ENCODE measurements at regions not wholly inside any gene's neighbourhood (a gene's known extent, or its start where the extent isn't known, plus 50 kb on each side); places are given as distances from the start of the nearest gene placed in this dataset.

DNA sequence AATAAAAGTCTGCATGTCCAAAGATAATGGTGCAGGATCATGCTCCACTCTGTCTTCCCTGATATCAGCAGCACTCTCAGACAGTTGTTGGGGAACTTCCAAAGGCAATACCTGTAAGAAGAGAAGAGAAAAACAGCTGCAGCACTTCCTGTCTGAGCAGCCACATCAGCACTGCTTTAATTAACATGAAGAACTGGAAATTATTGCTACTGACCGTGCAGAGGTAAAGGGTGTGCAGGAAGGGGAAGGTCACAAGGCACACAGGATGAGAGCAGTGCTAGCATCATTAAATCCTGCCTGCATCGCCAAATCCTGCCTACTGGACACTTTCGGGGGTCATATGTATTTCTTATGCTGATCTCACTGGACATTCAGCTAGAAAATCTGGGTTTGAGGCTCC, 379.0 kb downstream of the LMX1A start:
- no peak for DNase-seq (ENCODE audit: low spot score in 2 of 2)
- no peaks in the 10 kb centered on the region for H3K9me3 ChIP-seq
- no peak overlapping the region for H3K4me3 ChIP-seq
- H3K4me1 ChIP-seq, result no peaks in the 10 kb centered on the region
- H3K27me3 ChIP-seq (ENCODE audit: low read depth), result no peaks in the 10 kb centered on the region; the same call in 1 of the 2 replicates
- in situ Hi-C loops (cut with MboI; ENCODE audit: low sequenced_read_pairs), result no loop called here
- H3K36me3 ChIP-seq (replicated peaks), result no peaks in the 10 kb centered on the region

DNA sequence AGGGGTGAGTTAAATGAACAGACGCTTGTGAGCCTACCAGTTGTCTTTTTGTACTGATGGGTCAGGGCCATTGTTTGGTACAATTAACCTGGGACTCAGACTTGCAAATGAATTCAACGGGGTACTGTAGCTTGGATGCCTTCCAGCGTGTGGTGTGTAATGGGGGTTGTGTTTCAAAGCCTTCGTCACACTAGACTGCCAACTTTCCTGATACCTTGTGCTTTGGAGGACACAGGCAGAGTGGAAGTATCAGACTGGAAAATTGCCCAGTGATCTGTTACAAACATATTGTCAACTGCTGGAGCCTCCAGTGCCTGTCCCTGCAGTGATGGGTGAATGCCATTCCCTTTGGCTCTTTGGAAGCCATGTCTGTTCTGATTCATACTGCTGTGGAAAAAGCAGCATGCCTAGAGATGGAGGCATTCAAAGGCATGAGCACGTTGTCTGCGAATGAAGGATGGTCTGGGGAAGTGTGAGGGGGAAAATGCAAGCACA, 384.5 kb downstream of the LMX1A start:
- Histone ChIP-seq H3K4me3 (no peak overlapping the region), H3K4me1 (no peaks in the 10 kb centered on the region), H3K27me3 (ENCODE audit: low read depth) (no peaks in the 10 kb centered on the region; the same call in 1 of the 2 replicates), H3K9me3 (no peaks in the 10 kb centered on the region), H3K36me3 (replicated peaks) (no peaks in the 10 kb centered on the region)
- in situ Hi-C loops (cut with MboI; ENCODE audit: low sequenced_read_pairs), result no loop called here
- no peak for DNase-seq (ENCODE audit: low spot score in 2 of 2)

DNA sequence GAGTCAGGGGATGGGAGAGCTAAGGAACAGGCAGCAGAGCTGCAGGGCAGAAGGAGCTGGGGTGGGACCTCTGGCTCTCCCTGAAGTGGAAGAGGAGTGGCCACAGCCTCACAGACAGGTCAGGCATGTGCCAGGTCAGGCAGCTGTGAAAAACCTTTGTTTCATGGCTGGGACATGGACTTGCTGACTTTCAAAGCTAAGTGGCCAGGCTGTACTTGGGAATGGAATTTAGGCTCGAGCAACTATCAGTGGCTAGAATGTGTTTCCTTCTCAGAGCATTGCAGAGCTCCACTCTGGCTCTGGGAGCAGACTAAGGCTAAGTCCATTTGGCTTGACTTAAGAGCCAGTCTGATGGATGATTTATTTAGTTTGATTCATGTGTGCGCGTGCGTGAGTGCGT, 385.1 kb downstream of the LMX1A start:
- H3K4me1 ChIP-seq, result no peaks in the 10 kb centered on the region
- DNase-seq (ENCODE audit: low spot score in 2 of 2), result no peak
- no peaks in the 10 kb centered on the region for H3K36me3 ChIP-seq (replicated peaks)
- no peak overlapping the region for H3K4me3 ChIP-seq
- H3K27me3 ChIP-seq (ENCODE audit: low read depth), result no peaks in the 10 kb centered on the region; the same call in 1 of the 2 replicates
- H3K9me3 ChIP-seq, result no peaks in the 10 kb centered on the region
- in situ Hi-C loops (cut with MboI; ENCODE audit: low sequenced_read_pairs), result no loop called here

DNA sequence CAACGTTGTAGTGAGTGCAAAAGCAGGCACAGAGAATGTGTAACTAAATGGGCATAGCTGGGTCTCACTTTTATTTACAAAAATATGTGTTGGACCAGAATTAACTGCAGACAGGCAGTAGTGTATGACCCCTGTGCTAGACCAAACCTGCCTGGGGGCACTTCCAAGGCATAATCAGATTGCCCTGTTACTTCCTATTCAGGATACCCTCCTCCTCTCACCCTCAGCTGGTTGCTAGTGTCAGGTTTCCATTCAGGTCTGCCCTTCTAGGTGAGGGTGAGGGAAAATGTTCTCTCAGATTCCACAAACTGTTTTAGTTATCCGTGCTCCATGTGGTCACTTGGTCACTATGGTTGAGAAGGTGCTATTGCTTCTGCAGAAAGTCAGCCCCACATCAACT, 387.3 kb downstream of the LMX1A start:
- Histone ChIP-seq H3K4me1 (no peaks in the 10 kb centered on the region), H3K9me3 (no peaks in the 10 kb centered on the region), H3K27me3 (ENCODE audit: low read depth) (no peaks in the 10 kb centered on the region), H3K4me3 (no peak overlapping the region), H3K36me3 (replicated peaks) (no peaks in the 10 kb centered on the region)
- DNase-seq (ENCODE audit: low spot score in 2 of 2), result no peak
- in situ Hi-C loops (cut with MboI; ENCODE audit: low sequenced_read_pairs), result no loop called here

DNA sequence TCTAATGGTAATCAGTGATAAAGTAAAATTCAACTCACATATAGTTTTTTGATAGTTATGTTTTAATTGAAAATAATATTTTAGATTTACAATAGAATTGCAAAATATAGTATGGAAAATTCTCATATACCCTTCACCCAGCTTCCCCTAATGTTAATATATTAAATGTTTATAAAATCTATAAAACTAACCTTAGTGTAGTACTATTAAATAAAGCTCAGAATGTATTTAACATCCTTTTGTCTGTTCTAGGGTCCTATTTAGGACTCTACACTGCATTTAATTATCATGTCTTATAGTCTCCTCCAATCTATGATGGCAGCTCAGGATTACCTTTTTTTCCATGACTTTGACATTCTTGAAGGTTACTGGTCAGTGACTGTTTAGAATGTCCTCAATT, 389.2 kb downstream of the LMX1A start:
- no peak for DNase-seq (ENCODE audit: low spot score in 2 of 2)
- Histone ChIP-seq H3K4me1 (no peaks in the 10 kb centered on the region), H3K4me3 (no peak overlapping the region), H3K36me3 (replicated peaks) (no peaks in the 10 kb centered on the region), H3K9me3 (no peaks in the 10 kb centered on the region), H3K27me3 (ENCODE audit: low read depth) (no peaks in the 10 kb centered on the region)
- in situ Hi-C loops (cut with MboI; ENCODE audit: low sequenced_read_pairs), result no loop called here

DNA sequence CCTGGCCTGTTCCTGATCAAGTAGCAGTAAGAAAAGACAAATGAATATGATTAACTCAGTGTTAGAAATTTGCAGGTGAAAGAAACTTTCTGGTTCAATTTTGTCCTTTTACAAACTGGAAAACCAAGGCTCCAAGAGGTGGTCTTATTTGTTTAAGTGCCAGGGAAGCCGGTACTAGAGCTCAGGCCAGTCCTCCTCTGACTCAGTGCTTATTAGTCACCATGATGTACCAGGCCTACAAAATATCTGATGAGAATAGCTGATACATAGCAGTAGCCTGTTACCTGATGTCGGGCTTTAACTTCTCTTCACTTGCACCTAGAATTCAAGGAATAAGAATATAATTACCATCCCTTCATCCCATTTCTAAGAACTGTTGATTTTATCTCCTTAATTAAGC, 394.8 kb downstream of the LMX1A start:
- in situ Hi-C loops (cut with MboI; ENCODE audit: low sequenced_read_pairs), result no loop called here
- Histone ChIP-seq H3K36me3 (replicated peaks) (no peaks in the 10 kb centered on the region), H3K4me1 (no peaks in the 10 kb centered on the region), H3K27me3 (ENCODE audit: low read depth) (no peaks in the 10 kb centered on the region), H3K9me3 (no peaks in the 10 kb centered on the region), H3K4me3 (no peak overlapping the region)
- no peak for DNase-seq (ENCODE audit: low spot score in 2 of 2)

DNA sequence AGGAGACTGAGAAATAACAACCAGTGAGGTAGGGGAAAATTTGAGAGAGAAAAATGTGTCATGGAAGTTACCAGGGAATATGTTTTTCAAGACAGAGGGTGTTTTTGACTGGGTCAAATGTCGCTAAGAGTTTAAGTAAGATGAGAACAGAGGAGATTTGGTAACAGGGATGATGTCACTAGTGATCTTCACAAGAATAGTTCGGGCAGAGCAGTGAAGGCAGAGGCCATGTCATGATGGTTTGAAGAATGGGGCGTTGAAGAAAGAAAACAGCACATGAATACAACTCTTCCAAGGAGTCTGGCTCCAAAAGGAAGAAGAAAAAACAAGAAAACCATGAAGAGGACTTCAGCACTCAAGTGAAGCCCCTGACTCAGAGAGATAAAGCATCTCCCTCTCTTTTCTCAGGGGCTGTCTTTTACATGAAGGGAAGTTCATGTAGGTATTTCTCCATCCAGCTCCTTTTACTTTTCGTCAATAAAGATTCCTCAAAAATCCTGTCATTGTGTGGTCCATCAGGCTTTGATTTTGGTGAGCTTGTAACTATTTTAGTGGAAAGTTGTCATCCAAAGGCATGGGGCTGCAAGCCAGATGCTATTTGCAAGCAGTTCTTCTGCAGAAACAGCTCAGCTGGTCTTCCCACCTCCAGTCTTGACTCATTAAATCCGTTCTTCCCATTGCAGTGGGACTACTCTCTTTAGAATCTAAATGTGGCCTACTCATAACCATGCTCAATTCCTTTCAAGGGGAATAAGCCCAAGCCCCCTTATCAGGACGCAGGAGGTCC, 397.3 kb downstream of the LMX1A start:
- DNase-seq (ENCODE audit: low spot score in 2 of 2), result no peak
- H3K27me3 ChIP-seq (ENCODE audit: low read depth), result peaks cover 7% of the 10 kb centered on the region
- in situ Hi-C loops (cut with MboI; ENCODE audit: low sequenced_read_pairs), result no loop called here
- H3K4me3 ChIP-seq, result no peak overlapping the region
- no peaks in the 10 kb centered on the region for H3K36me3 ChIP-seq (replicated peaks)
- no peaks in the 10 kb centered on the region for H3K4me1 ChIP-seq
- H3K9me3 ChIP-seq, result no peaks in the 10 kb centered on the region

DNA sequence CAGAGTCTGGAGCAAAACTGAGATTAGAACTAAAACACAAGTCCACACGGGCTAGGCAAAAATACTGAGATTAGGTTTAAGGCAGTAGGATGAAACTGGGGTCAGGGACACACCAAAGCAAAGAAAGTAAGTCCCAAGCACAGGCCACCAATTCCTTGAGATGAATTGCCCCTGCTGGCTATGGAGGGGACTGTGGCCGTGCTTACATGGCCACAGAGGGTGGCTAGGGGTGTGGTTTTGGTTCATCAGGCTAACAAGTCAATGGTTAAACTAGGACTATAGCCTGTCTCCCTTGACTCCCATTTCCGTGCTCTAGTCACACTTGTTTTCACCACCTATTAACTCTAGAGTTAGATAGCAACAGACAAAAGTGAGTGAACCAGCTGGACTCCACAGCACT, 394.8 kb downstream of the PBX1 start:
- H3K9me3 ChIP-seq, result no peaks in the 10 kb centered on the region
- H3K4me1 ChIP-seq, result no peaks in the 10 kb centered on the region
- no peak for DNase-seq (ENCODE audit: low spot score in 2 of 2)
- H3K4me3 ChIP-seq, result no peak overlapping the region
- in situ Hi-C loops (cut with MboI; ENCODE audit: low sequenced_read_pairs), result no loop called here
- H3K27me3 ChIP-seq (ENCODE audit: low read depth), result peaks cover 7% of the 10 kb centered on the region
- H3K36me3 ChIP-seq (replicated peaks), result no peaks in the 10 kb centered on the region

DNA sequence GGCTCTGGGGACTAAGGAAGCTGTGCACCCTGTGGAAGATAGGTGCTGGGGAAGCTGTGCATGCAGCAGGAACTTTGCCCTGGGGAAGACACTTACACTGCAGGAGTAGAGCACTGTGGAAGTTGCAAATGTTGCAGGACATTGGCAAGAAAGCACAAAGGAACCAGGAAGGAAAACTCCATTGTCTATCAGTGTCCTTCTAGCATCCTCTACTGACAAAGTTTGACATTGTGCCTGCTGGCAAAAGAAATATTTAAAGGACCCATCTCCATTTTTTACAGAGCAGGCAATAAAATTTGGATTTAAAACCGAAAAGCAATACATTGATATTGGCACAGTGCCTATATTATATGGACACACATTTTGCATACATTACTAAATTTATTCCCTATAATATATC, 394.1 kb downstream of the PBX1 start:
- in situ Hi-C loops (cut with MboI; ENCODE audit: low sequenced_read_pairs), result no loop called here
- Histone ChIP-seq H3K27me3 (ENCODE audit: low read depth) (peaks cover 7% of the 10 kb centered on the region), H3K4me1 (no peaks in the 10 kb centered on the region), H3K9me3 (no peaks in the 10 kb centered on the region), H3K4me3 (no peak overlapping the region), H3K36me3 (replicated peaks) (no peaks in the 10 kb centered on the region)
- no peak for DNase-seq (ENCODE audit: low spot score in 2 of 2)

DNA sequence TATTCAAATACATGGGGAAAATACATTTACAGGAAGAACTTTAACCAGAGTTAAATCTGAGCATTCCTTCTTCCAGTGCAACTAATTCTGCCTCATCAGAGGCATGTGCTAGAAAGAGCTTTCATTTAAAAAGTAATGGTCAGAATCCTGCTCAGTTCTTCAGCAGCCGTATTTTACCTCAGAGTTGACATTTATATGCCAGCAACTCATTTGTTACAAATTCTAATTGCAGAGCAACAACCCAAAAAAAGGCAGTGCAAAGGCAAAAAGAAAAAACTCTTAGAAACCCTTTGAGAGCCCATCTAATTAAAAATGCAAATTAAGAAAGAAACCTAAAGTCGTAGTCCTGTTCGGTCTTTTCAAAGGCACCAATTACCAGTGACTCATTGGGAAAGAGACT, 392.5 kb downstream of the PBX1 start:
- Histone ChIP-seq H3K27me3 (ENCODE audit: low read depth) (peaks cover 7% of the 10 kb centered on the region), H3K4me3 (no peak overlapping the region), H3K4me1 (no peaks in the 10 kb centered on the region), H3K9me3 (no peaks in the 10 kb centered on the region), H3K36me3 (replicated peaks) (no peaks in the 10 kb centered on the region)
- no peak for DNase-seq (ENCODE audit: low spot score in 2 of 2)
- in situ Hi-C loops (cut with MboI; ENCODE audit: low sequenced_read_pairs), result no loop called here

DNA sequence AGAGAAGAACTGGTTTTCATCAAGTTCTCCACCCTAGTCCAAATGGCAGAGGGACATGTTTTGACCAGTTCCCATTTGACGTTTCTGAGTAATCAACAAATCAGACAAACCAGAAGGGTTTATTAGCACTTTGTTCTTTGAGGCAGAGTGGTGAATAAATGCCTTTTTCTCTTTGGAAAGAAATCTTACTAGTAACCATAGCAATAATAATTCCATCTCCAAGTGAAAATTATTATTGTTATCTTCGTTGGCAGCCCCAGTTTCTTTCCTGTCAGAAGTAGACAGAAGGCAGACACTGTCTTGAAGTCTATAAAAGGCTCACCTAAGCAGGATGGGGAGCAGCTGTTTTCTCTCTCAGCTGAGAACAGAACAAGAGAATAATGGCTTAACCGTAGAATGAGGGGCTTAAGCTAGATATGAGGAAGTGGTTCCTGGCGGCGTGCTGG, 391.6 kb downstream of the PBX1 start:
- no peaks in the 10 kb centered on the region for H3K36me3 ChIP-seq (replicated peaks)
- in situ Hi-C loops (cut with MboI; ENCODE audit: low sequenced_read_pairs), result no loop called here
- DNase-seq (ENCODE audit: low spot score in 2 of 2), result no peak
- H3K9me3 ChIP-seq, result no peaks in the 10 kb centered on the region
- H3K27me3 ChIP-seq (ENCODE audit: low read depth), result peaks cover 7% of the 10 kb centered on the region
- H3K4me1 ChIP-seq, result no peaks in the 10 kb centered on the region
- no peak overlapping the region for H3K4me3 ChIP-seq

DNA sequence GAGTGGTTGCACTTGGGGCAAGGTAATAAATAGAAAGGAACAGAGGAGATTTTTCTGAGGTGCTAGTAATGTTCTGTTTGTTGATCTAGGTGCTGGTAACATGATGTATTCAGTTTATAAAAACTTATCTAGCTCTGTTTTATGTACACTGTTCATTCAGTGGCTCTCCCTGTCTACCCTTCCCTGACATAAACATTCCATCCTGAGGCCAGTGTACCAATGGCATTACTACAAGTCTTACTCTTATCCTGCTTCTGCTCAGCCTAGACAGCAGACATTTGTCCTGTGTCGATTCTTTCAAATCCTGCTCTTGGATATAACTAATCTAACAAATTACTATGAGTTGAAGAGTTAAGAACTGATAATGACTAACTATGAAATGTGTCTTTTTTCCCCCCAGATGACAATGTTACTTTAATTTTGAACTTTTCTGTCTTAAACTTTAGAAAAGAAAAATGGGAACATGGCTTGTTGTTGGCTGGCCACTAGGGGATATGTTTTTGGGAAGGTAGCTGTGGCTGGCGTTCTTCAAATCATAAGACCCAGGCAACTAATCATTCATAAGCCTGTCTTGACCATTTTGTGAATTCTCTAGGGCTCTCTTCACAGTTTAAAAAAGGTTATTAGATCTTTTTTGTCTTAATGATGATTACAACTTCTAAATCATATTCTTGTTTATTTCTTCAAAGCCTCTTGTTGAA, 390.9 kb downstream of the PBX1 start:
- Histone ChIP-seq H3K9me3 (no peaks in the 10 kb centered on the region), H3K4me3 (no peak overlapping the region), H3K4me1 (no peaks in the 10 kb centered on the region), H3K27me3 (ENCODE audit: low read depth) (peaks cover 3% of the 10 kb centered on the region; the same call in 1 of the 2 replicates), H3K36me3 (replicated peaks) (no peaks in the 10 kb centered on the region)
- no peak for DNase-seq (ENCODE audit: low spot score in 2 of 2)
- in situ Hi-C loops (cut with MboI; ENCODE audit: low sequenced_read_pairs), result no loop called here

DNA sequence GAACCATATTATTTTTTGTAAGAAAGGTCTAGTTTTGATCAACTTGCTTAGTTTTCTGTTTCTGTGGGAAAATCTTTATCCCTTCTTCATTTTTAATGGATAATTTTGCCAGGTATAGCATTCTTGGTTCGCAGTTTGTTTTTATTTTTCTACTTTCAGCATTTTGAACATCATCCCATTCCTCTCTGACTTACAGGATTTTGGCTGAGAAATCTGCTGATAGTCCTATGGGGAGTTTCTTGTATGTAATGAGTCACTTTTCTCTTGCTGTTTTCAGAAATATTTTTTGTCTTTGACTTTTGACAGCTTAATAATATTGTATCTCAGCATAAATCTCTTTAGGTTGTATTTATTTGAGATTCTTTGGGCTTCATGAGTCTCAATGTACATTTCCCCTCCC, 389.1 kb downstream of the PBX1 start:
- no peaks in the 10 kb centered on the region for H3K4me1 ChIP-seq
- no peaks in the 10 kb centered on the region for H3K27me3 ChIP-seq (ENCODE audit: low read depth)
- no peaks in the 10 kb centered on the region for H3K9me3 ChIP-seq
- in situ Hi-C loops (cut with MboI; ENCODE audit: low sequenced_read_pairs), result no loop called here
- no peak for DNase-seq (ENCODE audit: low spot score in 2 of 2)
- no peaks in the 10 kb centered on the region for H3K36me3 ChIP-seq (replicated peaks)
- H3K4me3 ChIP-seq, result no peak overlapping the region

DNA sequence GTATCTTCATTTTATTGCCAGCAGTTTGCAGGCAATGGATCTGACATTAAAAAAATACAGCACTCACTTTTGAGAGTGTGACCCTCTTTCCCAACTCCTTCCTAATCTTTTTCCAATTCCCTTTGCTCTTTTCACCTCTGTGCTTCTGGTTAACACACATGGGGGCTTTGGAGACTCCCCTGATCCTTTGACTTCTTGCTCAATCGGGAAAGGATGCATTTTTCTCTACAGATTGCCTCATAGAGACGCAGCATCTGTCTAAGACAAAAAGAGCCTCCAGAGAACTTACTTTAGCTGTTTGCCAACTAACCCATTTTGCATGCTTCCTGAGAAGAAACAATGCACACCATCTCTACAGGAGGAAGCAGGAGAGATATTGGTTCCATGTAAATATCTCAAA, 378.3 kb downstream of the PBX1 start:
- Histone ChIP-seq H3K9me3 (no peaks in the 10 kb centered on the region), H3K4me3 (no peak overlapping the region), H3K36me3 (replicated peaks) (no peaks in the 10 kb centered on the region), H3K27me3 (ENCODE audit: low read depth) (no peaks in the 10 kb centered on the region), H3K4me1 (no peaks in the 10 kb centered on the region)
- no peak for DNase-seq (ENCODE audit: low spot score in 2 of 2)
- in situ Hi-C loops (cut with MboI; ENCODE audit: low sequenced_read_pairs), result no loop called here

All from HAP-1 (cell line).